GM12878 (cell line): ENCODE measurements at regions not wholly inside any gene's neighbourhood (a gene's known extent, or its start where the extent isn't known, plus 50 kb on each side); places are given as distances from the start of the nearest gene placed in this dataset.

Experiments
- ATAC-seq: fragments of 200-7000 bp; cut with Tn5 transposase; 3 replicates; pipeline ENCODE4 v1.9.1; 2020; ENCODE audit warnings: mild to moderate bottlenecking, moderate library complexity
- BruUV-seq: library from RNA; stranded (reverse); fragments of 400-500 nt; replicated peaks from 2 replicates; lab custom pipeline; 2021; lab: Mats Ljungman, UMichigan
- CTCF ChIA-PET: fragments of 300-600 bp; sonication (Branson Sonifier 250); formaldehyde crosslinking; extraction: SDS; loops from one replicate; lab custom pipeline; 2021; ENCODE audit warnings: inconsistent platforms; lab: Yijun Ruan, JAX
- POLR2A ChIA-PET: fragments of 350-600 bp; formaldehyde crosslinking; extraction: SDS; loops from one replicate; lab custom pipeline; 2021; ENCODE audit warnings: inconsistent platforms; lab: Charles Lee
- RAD21 ChIA-PET: fragments of 300-600 bp; sonication (Branson Sonifier 250); formaldehyde crosslinking; loops from one replicate; lab custom pipeline; 2023; ENCODE audit warnings: antibody characterized with exemption; ENCODE audit not compliant: unreplicated experiment; lab: Charles Lee
- SMC1A ChIA-PET: fragments of 300-600 bp; sonication (Branson Sonifier 250); formaldehyde crosslinking; loops from one replicate; lab custom pipeline; 2023; ENCODE audit not compliant: unreplicated experiment, uncharacterized antibody; lab: Charles Lee
- DNase-seq: peaks from one replicate; pipeline ENCODE4 v3.0.0-alpha.2; 2011; ENCODE audit warnings: low read depth, low spot score
- FAIRE-seq: peaks from 3 replicates; lab custom pipeline; 2011; peaks lifted over from hg19 to GRCh38; lab: Jason Lieb, UNC
- H2AFZ ChIP-seq: 2 replicates; pipeline ENCODE4 v1.6.0; 2011; ENCODE audit warnings: low read depth, low read length, control low read depth; ENCODE audit not compliant: control insufficient read depth
- H3K27ac ChIP-seq: 2 replicates; pipeline ENCODE4 v1.5.1; 2011; ENCODE audit warnings: control low read depth; ENCODE audit not compliant: control insufficient read depth, insufficient read depth
- H3K27me3 ChIP-seq, 2 experiments: replicated peaks in 1 of 2; 2 replicates each; pipeline versions ENCODE4 v1.6.0 to v1.6.1; 2011; ENCODE audit warnings: low read length in 1 of 2; ENCODE audit not compliant: control insufficient read depth in 2 of 2, insufficient read depth in 2 of 2
- H3K36me3 ChIP-seq, 2 experiments: 2 replicates each; pipeline ENCODE4 v1.5.1; 2011; ENCODE audit warnings: low read length in 1 of 2; ENCODE audit not compliant: control insufficient read depth in 2 of 2, insufficient read depth in 2 of 2
- H3K4me1 ChIP-seq: 2 replicates; pipeline ENCODE4 v1.6.1; 2011; ENCODE audit warnings: mild to moderate bottlenecking, low read length, moderate library complexity, mixed read lengths; ENCODE audit not compliant: control insufficient read depth, insufficient read depth
- H3K4me2 ChIP-seq: 2 replicates; pipeline ENCODE4 v1.6.0; 2011; ENCODE audit warnings: control low read depth; ENCODE audit not compliant: control insufficient read depth, insufficient read depth
- H3K4me3 ChIP-seq: fragments of 200-600 bp; sonication (generic); 2 replicates; pipeline ENCODE4 v1.5.1; 2016
- H3K79me2 ChIP-seq: 2 replicates; pipeline ENCODE4 v1.6.0; 2011; ENCODE audit warnings: low read length; ENCODE audit not compliant: control insufficient read depth, insufficient read depth
- H3K9ac ChIP-seq: 2 replicates; pipeline ENCODE4 v1.8.0; 2011; ENCODE audit warnings: low read length, control low read depth, mixed read lengths; ENCODE audit not compliant: control insufficient read depth, insufficient read depth
- H3K9me3 ChIP-seq: replicated peaks from 3 replicates; pipeline ENCODE4 v1.5.1; 2011; ENCODE audit warnings: mild to moderate bottlenecking, low read length; ENCODE audit not compliant: control insufficient read depth, insufficient read depth
- H4K20me1 ChIP-seq: 2 replicates; pipeline ENCODE4 v1.6.0; 2011; ENCODE audit not compliant: control insufficient read depth, insufficient read depth
- BCL11A ChIP-seq: IDR thresholded peaks from 2 replicates; pipeline ENCODE4 v1.6.1; 2011; ENCODE audit warnings: low read depth, low read length
- DPF2 ChIP-seq: fragments of 450-650 bp; IDR thresholded peaks from 2 replicates; pipeline ENCODE4 v1.6.1; 2017; ENCODE audit warnings: mild to moderate bottlenecking
- GATAD2B ChIP-seq: fragments of 450-650 bp; conservative IDR thresholded peaks from 2 replicates; pipeline ENCODE4 v1.6.1; 2017; ENCODE audit warnings: low read depth, mild to moderate bottlenecking, moderate library complexity
- HDAC2 ChIP-seq: fragments of 200-600 bp; sonication (generic); IDR thresholded peaks from 2 replicates; pipeline ENCODE4 v1.6.1; 2017
- IRF4 ChIP-seq: IDR thresholded peaks from 2 replicates; pipeline ENCODE4 v1.6.1; 2011; ENCODE audit warnings: low read depth, low read length
- NFYA ChIP-seq: IDR thresholded peaks from 2 replicates; pipeline ENCODE4 v1.6.1; 2011; ENCODE audit warnings: low read depth, mild to moderate bottlenecking, low read length, improper control_type of control experiment, borderline replicate concordance
- NR2C2 ChIP-seq: IDR thresholded peaks from 2 replicates; pipeline ENCODE4 v1.6.1; 2011; ENCODE audit warnings: borderline replicate concordance, low read depth; ENCODE audit not compliant: control insufficient read depth, insufficient read length
- NRF1 ChIP-seq: conservative IDR thresholded peaks from 2 replicates; pipeline ENCODE4 v1.6.1; 2011; ENCODE audit warnings: mild to moderate bottlenecking, low read depth, low read length, improper control_type of control experiment
- PAX8 ChIP-seq: fragments of 450-650 bp; IDR thresholded peaks from 2 replicates; pipeline ENCODE4 v1.6.1; 2017; ENCODE audit warnings: mild to moderate bottlenecking, moderate library complexity
- PML ChIP-seq: IDR thresholded peaks from 2 replicates; pipeline ENCODE4 v1.6.1; 2012; ENCODE audit warnings: low read length, inconsistent platforms
- POU2F2 ChIP-seq: IDR thresholded peaks from 3 replicates; pipeline ENCODE4 v1.6.1; 2011; ENCODE audit warnings: low read depth, mild to moderate bottlenecking, low read length, borderline replicate concordance
- RFX5 ChIP-seq: IDR thresholded peaks from 2 replicates; pipeline ENCODE4 v1.6.1; 2011; ENCODE audit warnings: low read depth, low read length, improper control_type of control experiment
- SIN3A ChIP-seq: IDR thresholded peaks from 2 replicates; pipeline ENCODE4 v1.6.1; 2012; ENCODE audit warnings: low read depth, low read length, improper control_type of control experiment
- TBL1XR1 ChIP-seq: IDR thresholded peaks from 2 replicates; pipeline ENCODE4 v1.6.1; 2012; ENCODE audit warnings: low read depth, low read length, improper control_type of control experiment
- YY1 ChIP-seq: IDR thresholded peaks from 2 replicates; pipeline ENCODE4 v1.6.1; 2011; ENCODE audit warnings: low read depth, mild to moderate bottlenecking, low read length
- ZBTB33 ChIP-seq: fragments of 450-650 bp; IDR thresholded peaks from 2 replicates; pipeline ENCODE4 v1.6.1; 2017; ENCODE audit warnings: mild to moderate bottlenecking
- ZNF622 ChIP-seq: fragments of 450-650 bp; IDR thresholded peaks from 2 replicates; pipeline ENCODE4 v1.6.1; 2017; ENCODE audit warnings: mild to moderate bottlenecking, inconsistent platforms
- WGBS: methylation state at CpG from one replicate; pipeline ENCODE4 v1.1.6; 2016; ENCODE audit warnings: low lambda C conversion rate; ENCODE audit not compliant: insufficient replicate concordance, insufficient coverage; ENCODE audit errors: missing lambda C conversion rate; 5-methylcytosine and 5-hydroxymethylcytosine counted together
- in situ Hi-C: fragments of 300-500 bp; cut with MboI; formaldehyde crosslinking; loops from 9 replicates; pipeline ENCODE4 v1.14.3; 2018; ENCODE audit warnings: mixed read lengths
- intact Hi-C: fragments of 100-400 bp; cut with micrococcal nuclease; formaldehyde crosslinking; loops from one replicate; pipeline ENCODE4 v1.14.2; 2022; ENCODE audit not compliant: unreplicated experiment
- TF ChIP-seq, protein P1 (sequence below): IDR thresholded peaks from 2 replicates; pipeline ENCODE4 v1.6.1; 2011; ENCODE audit warnings: borderline replicate concordance, low read depth, mild to moderate bottlenecking, moderate library complexity, low read length; ENCODE audit not compliant: insufficient read depth, poor library complexity, severe bottlenecking

GRCh38 chr4:189185810-189186432 lies 754.8 kb upstream of the FRG1 start:
- TF ChIP-seq RFX5 (no peak), YY1 (no peak), DPF2 (no peak), SIN3A (no peak)
- Histone ChIP-seq H3K27me3 (no peaks in the 10 kb centered on the region), H3K4me2 (no peak overlapping the region), H2AFZ (no peak overlapping the region), H3K36me3 (no peaks in the 10 kb centered on the region), H3K4me3 (no peak overlapping the region), H4K20me1 (no peaks in the 10 kb centered on the region), H3K27ac (no peak overlapping the region), H3K4me1 (no peaks in the 10 kb centered on the region), H3K9me3 (no peaks in the 10 kb centered on the region), H3K9ac (no peak overlapping the region), H3K79me2 (no peaks in the 10 kb centered on the region)
- CTCF ChIA-PET: no interaction called here
- intact Hi-C loops: no loop called here
- no peak for FAIRE-seq
- RAD21 ChIA-PET: no interaction called here
- ATAC-seq: no peak
- DNase-seq: no peak
- in situ Hi-C loops: no loop called here
- SMC1A ChIA-PET: no interaction called here
- no TSS peak for BruUV-seq
- WGBS: 5% methylated on average over 7 of the region's 7 CpGs
- POLR2A ChIA-PET: no interaction called here

DNA sequence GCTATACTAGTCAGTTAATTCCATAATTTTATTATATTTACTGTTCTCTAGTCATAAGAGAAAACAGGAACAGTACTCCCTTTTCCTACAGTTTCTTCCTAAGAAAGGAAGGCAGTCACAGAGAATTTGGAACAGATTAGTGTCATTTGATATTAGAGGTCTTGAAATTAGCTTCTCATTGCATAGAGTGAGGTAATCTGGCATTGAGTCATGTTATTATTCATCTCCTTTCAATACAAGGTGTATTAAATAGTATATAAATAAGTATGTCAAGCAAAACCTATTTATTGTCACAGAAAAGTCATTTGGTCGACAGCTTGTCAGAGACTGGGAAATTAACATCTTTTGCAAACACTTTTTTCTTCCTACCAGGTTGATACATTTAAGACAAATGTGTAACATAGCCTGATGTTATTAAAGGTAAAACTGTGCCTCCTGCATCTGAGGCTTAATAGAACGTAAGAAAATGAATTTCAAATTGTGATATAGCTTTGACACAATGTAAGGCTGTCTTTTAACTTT lies 753.1 kb upstream of the FRG1 start:
- CTCF ChIA-PET: no interaction called here
- in situ Hi-C loops: no loop called here
- Histone ChIP-seq H3K27me3 (no peaks in the 10 kb centered on the region), H3K4me1 (no peaks in the 10 kb centered on the region), H3K36me3 (no peaks in the 10 kb centered on the region), H3K79me2 (no peaks in the 10 kb centered on the region), H3K4me3 (no peak overlapping the region), H3K9me3 (no peaks in the 10 kb centered on the region), H4K20me1 (no peaks in the 10 kb centered on the region), H3K9ac (no peak overlapping the region), H3K27ac (no peak overlapping the region), H3K4me2 (no peak overlapping the region), H2AFZ (no peak overlapping the region)
- FAIRE-seq (no peak), ATAC-seq (no peak), DNase-seq (no peak)
- SMC1A ChIA-PET: no interaction called here
- intact Hi-C loops: no loop called here
- WGBS: 0% methylated on average over 2 of the region's 2 CpGs
- no TSS peak for BruUV-seq
- POLR2A ChIA-PET: no interaction called here
- RAD21 ChIA-PET: no interaction called here
- no peak for TF ChIP-seq NFYA
- TF ChIP-seq POU2F2: no peak
- TF ChIP-seq PAX8: no peak
- TF ChIP-seq HDAC2: no peak
- no peak for TF ChIP-seq ZNF622
- no peak for TF ChIP-seq NR2C2
- no peak for TF ChIP-seq BCL11A
- TF ChIP-seq GATAD2B: no peak
- TF ChIP-seq ZBTB33: no peak
- TF ChIP-seq, protein P1, sequence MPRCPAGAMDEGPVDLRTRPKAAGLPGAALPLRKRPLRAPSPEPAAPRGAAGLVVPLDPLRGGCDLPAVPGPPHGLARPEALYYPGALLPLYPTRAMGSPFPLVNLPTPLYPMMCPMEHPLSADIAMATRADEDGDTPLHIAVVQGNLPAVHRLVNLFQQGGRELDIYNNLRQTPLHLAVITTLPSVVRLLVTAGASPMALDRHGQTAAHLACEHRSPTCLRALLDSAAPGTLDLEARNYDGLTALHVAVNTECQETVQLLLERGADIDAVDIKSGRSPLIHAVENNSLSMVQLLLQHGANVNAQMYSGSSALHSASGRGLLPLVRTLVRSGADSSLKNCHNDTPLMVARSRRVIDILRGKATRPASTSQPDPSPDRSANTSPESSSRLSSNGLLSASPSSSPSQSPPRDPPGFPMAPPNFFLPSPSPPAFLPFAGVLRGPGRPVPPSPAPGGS: no peak
- no peak for TF ChIP-seq PML
- no peak for TF ChIP-seq TBL1XR1
- no peak for TF ChIP-seq IRF4
- TF ChIP-seq NRF1: no peak
